SHP77 (cell line): ENCODE measurements at regions not wholly inside any gene's neighbourhood (a gene's known extent, or its start where the extent isn't known, plus 50 kb on each side); places are given as distances from the start of the nearest gene placed in this dataset.

Experiments used
- DNase-seq, 2 experiments: peaks; one replicate each; lab custom pipeline; 2025; lab: John Stamatoyannopoulos, UW

- no peak for DNase-seq
Measured at GRCh38 chr3:162193148-162194095, 696.8 kb downstream of the OTOL1 start.

GRCh38 chr3:162195147-162195546 is 698.5 kb downstream of the OTOL1 start:
- DNase-seq = no peak

- DNase-seq = no peak
Measured at GRCh38 chr3:162196964-162197363, 700.4 kb downstream of the OTOL1 start.

GRCh38 chr3:162200836-162201235 is 704.2 kb downstream of the OTOL1 start:
- no peak for DNase-seq

GRCh38 chr3:162206648-162207047 is 710.0 kb downstream of the OTOL1 start:
- no peak for DNase-seq

GRCh38 chr3:162211470-162211869 is 714.9 kb downstream of the OTOL1 start:
- no peak for DNase-seq

- no peak for DNase-seq
Measured at GRCh38 chr3:162213196-162213595, 716.6 kb downstream of the OTOL1 start.

GRCh38 chr3:162213956-162214355 is 717.3 kb downstream of the OTOL1 start:
- no peak for DNase-seq

- no peak for DNase-seq
Measured at GRCh38 chr3:162217647-162218046, 721.0 kb downstream of the OTOL1 start.

- DNase-seq = no peak
Measured at GRCh38 chr3:162218479-162218878, 721.9 kb downstream of the OTOL1 start.

GRCh38 chr3:162224746-162225145 is 728.1 kb downstream of the OTOL1 start:
- no peak for DNase-seq

- DNase-seq = no peak
Measured at GRCh38 chr3:162236949-162237348, 740.3 kb downstream of the OTOL1 start.

GRCh38 chr3:162250782-162251181 is 754.2 kb downstream of the OTOL1 start:
- DNase-seq = no peak

GRCh38 chr3:162262129-162262528 is 765.5 kb downstream of the OTOL1 start:
- DNase-seq = no peak

- DNase-seq = no peak
Measured at GRCh38 chr3:162263596-162263995, 767.0 kb downstream of the OTOL1 start.

GRCh38 chr3:162269636-162270458 is 773.2 kb downstream of the OTOL1 start:
- no peak for DNase-seq

GRCh38 chr3:162274070-162274469 is 777.5 kb downstream of the OTOL1 start:
- no peak for DNase-seq

- no peak for DNase-seq
Measured at GRCh38 chr3:162278834-162279233, 782.2 kb downstream of the OTOL1 start.

GRCh38 chr3:162285259-162285658 is 788.7 kb downstream of the OTOL1 start:
- no peak for DNase-seq

GRCh38 chr3:162287600-162287999 is 791.0 kb downstream of the OTOL1 start:
- no peak for DNase-seq

- no peak for DNase-seq
Measured at GRCh38 chr3:162292409-162292808, 795.8 kb downstream of the OTOL1 start.

- no peak for DNase-seq
Measured at GRCh38 chr3:162295323-162295983, 798.8 kb downstream of the OTOL1 start.
